Activated CD4-positive, CD25-positive, alpha-beta regulatory T cell treated with anti-CD3 and anti-CD28 coated beads, Interleukin-2, amount 50 U/mL, for 72 hours (primary cell): ENCODE measurements at regions not wholly inside any gene's neighbourhood (a gene's known extent, or its start where the extent isn't known, plus 50 kb on each side); places are given as distances from the start of the nearest gene placed in this dataset.

ENCODE experiments used
- DNase-seq: peaks from one replicate; pipeline ENCODE4 v3.0.0; 2021

DNA sequence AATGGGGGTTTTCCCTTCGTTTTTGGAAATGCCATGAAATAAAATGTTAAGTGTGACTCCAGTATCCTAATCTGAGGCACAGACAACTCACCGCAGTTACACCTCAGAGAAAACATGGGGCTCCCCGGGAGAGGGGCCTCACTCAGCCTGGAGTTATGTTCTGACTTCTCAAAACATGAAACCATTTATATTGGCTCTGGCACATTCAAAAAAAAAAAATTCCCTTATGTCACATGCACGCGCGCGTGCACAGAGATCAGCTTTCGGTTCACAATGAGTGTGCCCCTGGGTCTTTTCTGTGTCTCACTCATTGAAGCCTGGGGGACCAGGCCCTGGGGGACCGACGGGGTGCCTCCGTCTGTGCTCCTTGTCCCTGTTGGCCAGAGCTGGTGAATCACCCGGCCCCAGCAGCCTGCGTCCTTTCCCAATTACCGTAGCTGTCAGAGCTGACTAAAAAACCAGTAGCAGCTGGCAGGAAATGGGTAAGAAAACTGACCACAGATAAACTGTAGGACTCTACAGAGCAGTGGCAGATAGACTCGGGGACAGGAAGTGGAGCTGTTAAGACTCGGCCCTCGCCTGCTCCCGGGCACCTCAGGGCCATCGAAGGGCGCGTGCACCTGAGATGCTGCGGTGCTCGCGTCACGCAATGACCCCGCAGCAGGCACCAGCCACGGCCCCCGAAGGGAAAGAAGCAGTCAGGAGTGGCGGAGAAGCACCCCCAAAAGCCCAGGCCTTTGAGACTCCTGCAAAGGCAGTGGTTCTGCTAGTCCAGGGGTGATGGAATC, 138.3 kb upstream of the ID2 start:
- peak; percentile 78 for DNase-seq

- DNase-seq, result no peak
Observed at GRCh38 chr2:8544171-8544785, 137.6 kb upstream of the ID2 start.

- DNase-seq, result peak; percentile 84
Observed at GRCh38 chr2:8544786-8545694, 136.8 kb upstream of the ID2 start.

DNA sequence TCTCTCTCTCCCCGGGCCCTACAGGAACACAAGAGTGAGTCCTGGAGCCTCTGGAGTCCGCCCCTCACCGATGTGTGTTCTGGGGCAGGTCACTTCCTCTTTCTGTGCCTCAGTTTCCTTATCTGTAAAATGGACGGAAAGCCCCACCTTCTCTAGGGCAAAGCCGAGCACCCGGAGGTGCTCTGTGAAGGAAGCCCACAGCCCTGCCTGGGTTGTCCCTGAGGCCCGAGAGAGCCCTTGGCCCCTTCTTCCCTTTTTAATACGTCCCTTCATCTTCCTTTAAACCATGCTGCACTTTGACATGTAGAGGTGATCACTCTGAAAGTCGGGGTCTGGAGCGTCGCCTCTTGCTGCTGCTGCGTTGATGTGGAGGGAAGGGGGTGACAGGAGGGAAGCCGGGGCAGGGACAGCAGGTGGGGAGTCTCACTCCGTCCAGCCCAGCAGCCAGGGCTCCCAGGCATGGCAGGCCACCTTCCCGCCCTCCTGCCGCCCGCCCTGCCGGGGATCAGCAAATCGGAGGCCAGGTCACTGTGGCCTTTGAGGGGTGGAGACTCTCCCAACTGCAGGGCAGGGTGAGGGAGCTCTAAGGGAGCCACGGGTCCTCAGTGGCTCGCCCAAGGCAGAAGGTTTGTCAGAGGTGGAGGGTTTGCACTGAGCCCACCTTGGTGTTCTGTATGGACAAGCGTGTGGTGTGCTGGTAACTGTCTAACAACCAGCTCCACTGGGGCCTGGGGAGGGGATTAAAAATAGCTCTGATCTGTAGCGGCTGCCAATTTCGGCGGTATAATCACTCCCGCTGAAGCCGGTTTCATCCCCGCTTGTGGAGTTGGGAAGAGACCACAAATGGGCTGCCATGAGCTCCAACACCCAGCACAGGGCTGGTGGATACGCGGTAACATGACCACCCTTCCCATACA, 135.9 kb upstream of the ID2 start:
- DNase-seq, result no peak

- DNase-seq, result no peak
Observed at GRCh38 chr2:8546612-8547283, 135.1 kb upstream of the ID2 start.

DNA sequence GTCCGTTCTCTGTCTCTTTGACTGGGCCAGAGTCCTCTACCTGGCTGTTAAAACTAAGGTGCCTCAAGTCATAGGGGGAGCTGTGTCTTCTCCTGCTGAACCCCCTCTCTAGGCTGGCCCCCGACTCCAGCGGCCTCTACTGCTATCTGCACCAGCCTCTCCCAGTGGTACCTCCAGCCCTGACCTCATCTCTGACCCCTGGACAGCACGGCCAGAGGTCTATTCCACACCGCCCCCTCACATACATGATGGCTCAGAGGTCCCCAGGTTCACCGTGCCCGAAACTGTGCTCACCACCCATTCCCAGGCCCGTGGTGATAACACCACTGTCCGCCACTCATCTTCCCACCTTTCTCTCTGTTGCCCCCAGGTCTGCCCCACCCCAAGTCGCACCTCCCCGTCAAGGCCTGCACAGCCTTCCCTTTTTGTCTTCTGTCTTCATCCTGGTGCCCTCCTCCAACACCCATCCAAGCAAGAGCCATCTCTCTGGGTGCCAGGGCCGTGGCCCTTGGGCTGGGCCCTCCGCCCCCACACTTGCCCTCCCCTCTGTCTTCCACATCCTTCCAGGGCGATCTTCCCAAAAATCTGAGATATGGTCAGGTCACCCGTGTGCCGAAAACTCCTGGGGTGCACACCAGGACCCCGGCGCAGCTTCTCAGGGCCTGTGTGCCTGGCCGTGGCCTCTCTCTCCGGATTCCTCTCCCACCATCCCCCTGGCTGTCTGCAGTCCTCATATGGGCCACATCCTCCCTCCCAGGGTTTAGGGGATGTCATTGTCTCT, 134.4 kb upstream of the ID2 start:
- DNase-seq, result no peak

DNA sequence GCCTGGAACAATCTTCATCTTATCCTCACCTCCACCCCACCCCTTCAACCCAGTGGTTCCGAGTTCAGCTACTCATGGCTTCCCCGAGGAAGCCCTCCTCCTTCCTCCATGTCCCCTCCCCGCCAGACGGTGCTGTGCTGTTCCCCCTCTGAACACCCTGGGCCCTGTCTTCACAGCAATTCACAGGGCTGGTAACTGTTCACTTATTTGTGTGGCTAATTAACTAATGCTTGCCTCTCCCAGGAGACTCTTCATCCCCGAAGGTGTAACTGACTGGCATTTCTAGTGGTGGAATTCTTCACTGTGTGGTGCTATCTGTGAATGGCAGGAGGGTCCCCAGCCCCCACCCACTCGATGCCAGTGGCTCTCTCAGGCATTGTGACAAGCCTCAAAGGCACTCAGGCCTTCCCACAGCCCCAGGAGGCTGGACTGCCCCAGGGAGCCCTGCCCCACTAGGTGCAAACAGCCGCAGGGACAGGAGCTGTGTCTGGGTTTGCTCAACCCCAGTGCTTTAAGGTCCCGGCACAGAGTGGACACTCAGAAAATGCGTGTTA, 133.7 kb upstream of the ID2 start:
- no peak for DNase-seq

GRCh38 chr2:8548619-8549150, 133.2 kb upstream of the ID2 start:
- no peak for DNase-seq

- DNase-seq, result no peak
Observed at GRCh38 chr2:8549273-8549922, 132.5 kb upstream of the ID2 start.

DNA sequence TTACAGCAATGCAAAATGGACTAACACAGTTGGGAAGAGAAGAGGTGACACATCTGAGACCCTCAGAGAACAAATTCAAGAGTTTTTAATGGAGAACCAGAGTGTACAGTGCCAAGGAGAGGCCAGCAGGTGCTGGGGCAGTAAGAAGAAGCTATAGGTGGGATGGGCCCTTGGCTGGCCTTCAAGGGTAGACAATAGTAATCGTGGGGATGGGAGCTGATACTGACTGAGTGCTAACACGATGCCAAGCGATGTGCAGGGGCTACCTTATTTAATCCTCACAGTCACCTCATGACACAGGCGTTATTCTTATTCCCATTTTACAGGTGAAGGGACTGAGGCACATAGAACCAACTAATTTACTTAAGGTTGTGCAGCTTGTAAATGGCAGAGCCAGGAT, 131.9 kb upstream of the ID2 start:
- DNase-seq, result no peak

- no peak for DNase-seq
Observed at GRCh38 chr2:8550481-8550880, 131.4 kb upstream of the ID2 start.

- no peak for DNase-seq
Observed at GRCh38 chr2:8550937-8551621, 130.8 kb upstream of the ID2 start.

- DNase-seq, result no peak
Observed at GRCh38 chr2:8551622-8552074, 130.2 kb upstream of the ID2 start.

DNA sequence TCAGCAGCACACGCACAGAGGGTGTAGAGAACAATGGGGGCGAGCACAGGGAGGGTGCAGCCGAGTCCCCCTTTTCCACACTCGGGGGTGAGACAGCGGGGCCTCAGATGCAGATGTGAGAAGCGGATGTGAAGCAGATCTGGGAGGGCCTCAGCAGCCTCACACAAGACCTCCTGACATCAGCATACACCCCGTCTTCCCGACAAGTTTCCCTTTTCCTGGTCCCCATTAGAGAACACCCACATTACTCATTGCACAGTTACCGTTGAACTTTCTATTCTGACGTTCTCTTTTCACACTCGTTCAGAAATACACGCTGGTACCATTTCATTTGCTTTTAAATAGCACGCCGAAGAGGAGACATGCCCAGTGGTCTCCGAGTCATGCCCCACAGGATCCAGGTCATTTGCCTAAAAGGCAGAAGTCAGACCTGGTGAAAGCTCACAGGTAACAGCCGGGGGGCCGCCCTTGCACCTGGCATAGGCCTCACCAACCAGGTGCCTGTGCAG, 129.5 kb upstream of the ID2 start:
- no peak for DNase-seq

GRCh38 chr2:8553643-8554042, 128.2 kb upstream of the ID2 start:
- DNase-seq, result no peak

DNA sequence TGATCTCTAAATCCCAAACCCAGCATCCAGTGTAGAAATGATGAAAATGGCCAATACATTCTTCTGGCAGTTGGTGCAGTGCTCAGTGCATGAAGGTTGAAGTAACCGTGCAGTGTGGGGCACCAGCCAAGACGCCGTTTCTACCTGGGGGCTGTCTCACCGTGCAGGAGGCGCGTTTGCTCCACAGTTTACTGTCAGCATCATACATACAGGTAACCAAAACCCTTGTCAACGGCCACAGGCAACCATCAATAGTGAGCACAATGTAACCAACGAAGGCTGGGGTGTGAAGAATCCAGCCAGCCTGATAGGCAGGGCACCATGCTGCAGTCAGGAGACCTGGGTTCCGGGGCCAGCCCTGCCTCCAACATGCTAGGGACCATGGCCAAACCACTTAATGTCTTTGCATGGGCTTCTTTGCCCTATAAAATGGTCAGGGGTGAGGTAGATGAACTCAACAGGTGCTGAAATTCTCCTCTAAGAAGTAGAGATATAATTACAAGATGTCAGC, 127.5 kb upstream of the ID2 start:
- DNase-seq, result no peak

DNA sequence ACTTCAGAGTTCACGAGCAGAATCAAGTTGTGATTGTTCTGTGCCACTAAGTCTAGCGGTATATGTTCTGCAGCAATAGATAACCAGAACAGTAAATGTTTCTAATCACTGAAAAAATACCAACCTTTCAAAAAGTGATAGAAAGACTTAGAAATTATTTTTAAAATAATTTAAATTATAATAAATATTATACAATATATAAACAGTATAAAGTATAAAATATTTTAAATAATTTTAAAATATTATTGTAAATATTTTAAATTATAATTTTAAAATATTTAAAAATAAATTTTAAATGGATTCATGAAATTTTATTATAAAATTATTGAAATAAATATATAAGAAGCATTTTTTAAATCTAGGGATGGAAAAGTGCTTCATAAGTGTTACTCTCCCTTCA, 126.3 kb upstream of the ID2 start:
- DNase-seq, result no peak

- peak; percentile 24 for DNase-seq
Observed at GRCh38 chr2:8558096-8558495, 123.8 kb upstream of the ID2 start.

DNA sequence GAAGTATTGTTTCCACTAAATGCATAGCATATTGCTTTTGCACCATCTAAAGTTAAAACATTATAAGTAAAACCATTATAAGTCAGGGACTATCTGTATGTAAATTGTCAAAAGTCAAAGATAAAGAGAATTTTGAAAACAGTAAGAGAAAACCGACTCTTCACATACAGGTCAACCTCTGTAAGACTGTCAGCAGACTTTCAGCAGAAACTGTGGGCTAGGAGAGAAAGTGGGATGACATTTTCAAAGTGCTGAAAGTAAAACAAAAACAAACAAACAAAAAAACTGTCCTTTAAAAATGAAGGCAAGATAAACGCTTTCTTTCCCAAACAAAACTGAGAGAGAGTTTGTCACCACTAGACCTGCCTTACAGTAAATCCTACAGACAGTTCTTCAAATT, 122.9 kb upstream of the ID2 start:
- DNase-seq, result no peak
